Upper lobe of right lung (tissue), 1 donor: ENCODE measurements at regions not wholly inside any gene's neighbourhood (a gene's known extent, or its start where the extent isn't known, plus 50 kb on each side); places are given as distances from the start of the nearest gene placed in this dataset.

Experiments used
- ATAC-seq: fragments of 200-7000 bp; cut with Tn5 transposase; one replicate; pipeline ENCODE4 v1.9.1; 2020; ENCODE audit warnings: mild to moderate bottlenecking, moderate library complexity
- DNase-seq: peaks from one replicate; pipeline ENCODE4 v3.0.0-alpha.2; 2020
- H3K27ac ChIP-seq: fragments of 200-600 bp; one replicate; pipeline ENCODE4 v1.8.0; 2022
- H3K27me3 ChIP-seq: fragments of 200-600 bp; one replicate; pipeline ENCODE4 v1.8.0; 2022; ENCODE audit warnings: mild to moderate bottlenecking
- H3K36me3 ChIP-seq: fragments of 200-600 bp; one replicate; pipeline ENCODE4 v1.8.0; 2022
- H3K4me1 ChIP-seq: fragments of 200-600 bp; one replicate; pipeline ENCODE4 v1.8.0; 2022
- H3K4me3 ChIP-seq: fragments of 200-600 bp; one replicate; pipeline ENCODE4 v1.8.0; 2022; ENCODE audit warnings: mild to moderate bottlenecking
- H3K9me3 ChIP-seq: fragments of 200-600 bp; one replicate; pipeline ENCODE4 v1.8.0; 2022
- CTCF ChIP-seq: fragments of 200-600 bp; IDR thresholded peaks from one replicate; pipeline ENCODE4 v1.8.0; 2022; ENCODE audit warnings: antibody characterized with exemption
- intact Hi-C: fragments of 100-400 bp; cut with DNase I; formaldehyde crosslinking; loops from one replicate; pipeline ENCODE4 v1.11.0; 2022
- donor health status: DM: no; HTN: yes; CAD: no; lungs with severe emphysema.

- Histone ChIP-seq H3K4me3 (no peak overlapping the region), H3K36me3 (no peaks in the 10 kb centered on the region), H3K9me3 (no peaks in the 10 kb centered on the region), H3K27ac (no peak overlapping the region), H3K27me3 (no peaks in the 10 kb centered on the region), H3K4me1 (no peaks in the 10 kb centered on the region)
- DNase-seq (no peak), ATAC-seq (no peak)
- no peak for TF ChIP-seq CTCF
- intact Hi-C loops = no loop called here
These were observed 67.5 kb downstream of the PRR32 start for GRCh38 chrX:126886997-126887396.

GRCh38 chrX:126900937-126901336, 81.4 kb downstream of the PRR32 start:
- Histone ChIP-seq H3K9me3 (no peaks in the 10 kb centered on the region), H3K4me1 (no peaks in the 10 kb centered on the region), H3K27me3 (no peaks in the 10 kb centered on the region), H3K27ac (no peak overlapping the region), H3K4me3 (no peak overlapping the region), H3K36me3 (no peaks in the 10 kb centered on the region)
- TF ChIP-seq CTCF = no peak
- DNase-seq = no peak
- ATAC-seq = no peak
- intact Hi-C loops = no loop called here

- no peaks in the 10 kb centered on the region for H3K4me1 ChIP-seq
- no peaks in the 10 kb centered on the region for H3K36me3 ChIP-seq
- no peaks in the 10 kb centered on the region for H3K9me3 ChIP-seq
- no peak for DNase-seq
- TF ChIP-seq CTCF = no peak
- intact Hi-C loops = no loop called here
- H3K27ac ChIP-seq = no peak overlapping the region
- no peak overlapping the region for H3K4me3 ChIP-seq
- H3K27me3 ChIP-seq = no peaks in the 10 kb centered on the region
- no peak for ATAC-seq
These were observed 109.5 kb downstream of the PRR32 start for GRCh38 chrX:126929071-126929470.

GRCh38 chrX:126967225-126967624, 147.7 kb downstream of the PRR32 start:
- intact Hi-C loops = no loop called here
- Histone ChIP-seq H3K27ac (no peak overlapping the region), H3K4me3 (no peak overlapping the region), H3K9me3 (no peaks in the 10 kb centered on the region), H3K36me3 (no peaks in the 10 kb centered on the region), H3K4me1 (no peaks in the 10 kb centered on the region), H3K27me3 (no peaks in the 10 kb centered on the region)
- ATAC-seq (no peak), DNase-seq (no peak)
- no peak for TF ChIP-seq CTCF

- DNase-seq (no peak), ATAC-seq (no peak)
- Histone ChIP-seq H3K27ac (no peak overlapping the region), H3K36me3 (no peaks in the 10 kb centered on the region), H3K9me3 (no peaks in the 10 kb centered on the region), H3K4me1 (no peaks in the 10 kb centered on the region), H3K4me3 (no peak overlapping the region), H3K27me3 (no peaks in the 10 kb centered on the region)
- no peak for TF ChIP-seq CTCF
- intact Hi-C loops = no loop called here
These were observed 162.6 kb downstream of the PRR32 start for GRCh38 chrX:126982158-126982557.

GRCh38 chrX:126985027-126985426, 165.5 kb downstream of the PRR32 start:
- H3K27ac ChIP-seq = no peak overlapping the region
- H3K36me3 ChIP-seq = no peaks in the 10 kb centered on the region
- H3K9me3 ChIP-seq = no peaks in the 10 kb centered on the region
- ATAC-seq = no peak
- intact Hi-C loops = no loop called here
- H3K27me3 ChIP-seq = no peaks in the 10 kb centered on the region
- H3K4me1 ChIP-seq = no peaks in the 10 kb centered on the region
- H3K4me3 ChIP-seq = no peak overlapping the region
- TF ChIP-seq CTCF = no peak
- DNase-seq = no peak
